ENCODE measurements at regions not wholly inside any gene's neighbourhood (a gene's known extent, or its start where the extent isn't known, plus 50 kb on each side); places are given as distances from the start of the nearest gene placed in this dataset.

DNA sequence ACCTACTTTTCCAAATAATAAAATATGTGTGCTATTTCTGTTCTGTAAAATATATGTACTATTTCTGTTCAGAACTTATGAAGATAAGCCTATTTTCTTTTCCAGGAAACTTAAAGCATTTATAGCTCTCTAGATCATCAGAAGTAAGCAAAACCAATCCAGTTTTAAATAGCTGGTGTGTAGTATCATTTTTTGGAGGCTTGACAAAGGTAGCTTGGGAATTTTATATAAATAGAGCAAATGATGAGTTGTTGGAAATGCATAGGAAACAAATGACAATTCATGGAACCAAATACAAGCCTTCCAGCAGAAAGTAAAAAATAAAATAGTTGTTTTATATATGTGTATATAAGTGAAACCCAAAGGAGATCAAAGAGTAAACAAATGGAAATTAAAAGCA, 1038.1 kb upstream of the ARRDC3 start:
- DNase-seq (ENCODE audit: extremely low read depth, low read depth) = no peak
- TF ChIP-seq, protein P1, sequence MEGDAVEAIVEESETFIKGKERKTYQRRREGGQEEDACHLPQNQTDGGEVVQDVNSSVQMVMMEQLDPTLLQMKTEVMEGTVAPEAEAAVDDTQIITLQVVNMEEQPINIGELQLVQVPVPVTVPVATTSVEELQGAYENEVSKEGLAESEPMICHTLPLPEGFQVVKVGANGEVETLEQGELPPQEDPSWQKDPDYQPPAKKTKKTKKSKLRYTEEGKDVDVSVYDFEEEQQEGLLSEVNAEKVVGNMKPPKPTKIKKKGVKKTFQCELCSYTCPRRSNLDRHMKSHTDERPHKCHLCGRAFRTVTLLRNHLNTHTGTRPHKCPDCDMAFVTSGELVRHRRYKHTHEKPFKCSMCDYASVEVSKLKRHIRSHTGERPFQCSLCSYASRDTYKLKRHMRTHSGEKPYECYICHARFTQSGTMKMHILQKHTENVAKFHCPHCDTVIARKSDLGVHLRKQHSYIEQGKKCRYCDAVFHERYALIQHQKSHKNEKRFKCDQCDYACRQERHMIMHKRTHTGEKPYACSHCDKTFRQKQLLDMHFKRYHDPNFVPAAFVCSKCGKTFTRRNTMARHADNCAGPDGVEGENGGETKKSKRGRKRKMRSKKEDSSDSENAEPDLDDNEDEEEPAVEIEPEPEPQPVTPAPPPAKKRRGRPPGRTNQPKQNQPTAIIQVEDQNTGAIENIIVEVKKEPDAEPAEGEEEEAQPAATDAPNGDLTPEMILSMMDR (IDR thresholded peaks at IDR 0.05; ENCODE audit: low read depth, low read length) = no peak

DNA sequence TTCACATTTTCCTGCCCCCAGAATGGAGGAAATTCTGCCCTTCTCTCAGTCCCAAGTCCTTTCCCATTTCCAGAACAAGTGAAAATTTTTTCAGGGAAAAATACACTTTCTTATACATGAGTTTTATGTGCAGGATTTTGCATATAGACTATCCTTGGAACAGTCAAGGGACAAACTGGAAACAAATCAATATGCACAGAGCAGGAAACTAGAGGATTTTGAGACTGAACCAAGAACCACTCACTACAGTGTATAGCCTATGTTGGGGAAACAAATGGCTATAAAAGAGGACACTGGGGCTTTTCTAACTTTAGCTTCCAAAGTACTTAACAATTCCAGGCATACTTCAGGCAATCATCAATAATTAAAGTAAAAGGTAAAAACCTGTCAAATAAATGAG, 1036.1 kb upstream of the ARRDC3 start:
- TF ChIP-seq, protein P1 (IDR thresholded peaks at IDR 0.05; ENCODE audit: low read depth, low read length) = no peak
- DNase-seq (ENCODE audit: extremely low read depth, low read depth) = no peak

DNA sequence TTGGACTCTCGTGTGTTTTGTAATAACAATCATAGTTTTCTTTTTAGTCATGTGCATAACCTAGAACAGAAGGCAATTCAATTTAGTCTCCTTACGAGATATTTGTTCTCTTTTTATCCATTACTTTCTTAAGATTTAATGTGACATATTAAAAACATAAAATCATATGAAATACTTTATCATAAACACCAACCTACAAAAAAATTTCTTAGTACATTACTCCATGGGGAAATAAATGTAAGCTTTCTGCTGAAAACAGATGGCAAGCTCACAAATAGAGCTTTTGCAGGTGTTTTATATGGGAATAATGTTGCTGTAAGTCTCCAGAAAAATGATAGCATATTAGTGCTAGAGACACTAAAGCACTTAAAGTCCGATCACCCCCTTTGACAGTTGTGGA, 1035.2 kb upstream of the ARRDC3 start:
- no peak for DNase-seq (ENCODE audit: extremely low read depth, low read depth)
- TF ChIP-seq, protein P1 (IDR thresholded peaks at IDR 0.05; ENCODE audit: low read depth, low read length) = no peak

DNA sequence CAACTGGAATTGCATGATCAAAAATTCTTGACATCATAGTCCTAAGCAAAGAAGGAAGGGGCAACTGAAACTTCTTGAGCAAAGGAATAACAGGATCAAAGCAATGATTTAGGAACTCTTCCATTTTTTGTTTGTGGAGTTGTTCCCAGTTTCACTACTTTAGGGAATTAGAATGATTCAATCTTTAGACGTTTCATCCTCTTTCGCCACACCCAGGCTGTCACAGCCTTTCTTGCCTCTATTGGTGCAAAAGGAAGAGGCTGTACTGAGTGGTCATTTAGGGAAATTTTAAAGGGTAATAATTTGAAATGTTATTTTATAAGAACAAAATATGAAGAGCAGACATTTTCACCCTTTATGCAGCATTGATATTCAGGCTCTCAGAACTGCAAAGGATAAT, 1026.0 kb upstream of the ARRDC3 start:
- no peak for DNase-seq (ENCODE audit: extremely low read depth, low read depth)

DNA sequence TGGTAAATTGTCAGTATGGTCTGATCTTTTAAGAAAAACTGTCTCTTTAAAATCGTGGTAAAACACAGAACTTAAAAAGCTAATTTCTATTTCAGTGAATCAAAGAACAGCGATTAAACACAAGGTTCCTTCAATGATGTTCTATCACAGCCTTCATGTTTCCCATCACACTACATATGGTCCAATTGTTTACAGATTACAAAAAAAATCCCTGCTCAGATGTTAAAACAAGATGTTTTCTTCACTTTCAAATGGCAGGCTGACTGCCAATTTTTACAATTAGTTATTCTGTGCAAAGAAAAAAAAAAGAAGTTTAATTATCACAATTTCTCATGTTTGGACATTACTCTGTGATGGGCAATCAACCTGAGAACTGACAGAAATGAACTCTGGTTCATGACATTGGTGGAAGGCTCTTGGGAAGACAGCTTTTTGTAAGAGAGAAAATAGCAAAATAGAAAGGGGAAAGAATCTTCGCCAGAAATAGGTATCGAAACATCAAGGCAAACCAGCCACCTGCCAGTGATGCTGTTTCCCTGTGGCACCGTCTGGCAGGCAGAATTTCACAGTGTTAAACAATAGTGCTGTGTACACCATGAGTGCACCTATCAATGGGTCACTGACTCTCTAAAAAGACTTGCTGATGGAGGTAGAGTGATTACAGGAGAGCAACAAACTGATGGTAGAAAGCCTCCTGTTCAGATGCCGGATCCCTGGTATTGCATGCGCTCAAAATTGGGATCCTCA, 1020.0 kb upstream of the ARRDC3 start:
- DNase-seq (ENCODE audit: extremely low read depth, low read depth) = no peak
- TF ChIP-seq, protein P1 (IDR thresholded peaks at IDR 0.05; ENCODE audit: low read depth, low read length) = no peak

More for the DNA sequence above, 1026.0 kb upstream of the ARRDC3 start:
- TF ChIP-seq, protein P1 (IDR thresholded peaks at IDR 0.05; ENCODE audit: low read depth, low read length) = no peak

DNA sequence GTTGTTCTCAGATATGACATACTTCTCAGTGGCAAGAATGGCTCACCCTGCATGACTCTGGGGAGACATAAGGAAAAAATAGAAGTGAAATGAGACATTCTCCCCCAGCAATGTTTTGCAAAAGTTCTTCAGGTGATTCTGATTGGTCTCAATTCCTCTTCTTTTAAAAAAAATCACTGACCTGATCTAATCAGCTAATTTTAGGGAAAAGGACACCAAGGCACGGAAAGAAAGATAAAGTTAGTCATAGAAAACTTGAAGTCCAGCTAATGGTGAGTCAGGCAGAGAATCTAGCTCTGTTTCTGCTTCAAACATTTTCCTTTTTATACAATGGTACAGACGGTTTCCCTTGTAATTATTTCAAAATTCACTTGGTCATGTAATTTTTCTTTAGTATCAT, 1018.9 kb upstream of the ARRDC3 start:
- DNase-seq (ENCODE audit: extremely low read depth, low read depth) = no peak
- TF ChIP-seq, protein P1 (IDR thresholded peaks at IDR 0.05; ENCODE audit: low read depth, low read length) = no peak

DNA sequence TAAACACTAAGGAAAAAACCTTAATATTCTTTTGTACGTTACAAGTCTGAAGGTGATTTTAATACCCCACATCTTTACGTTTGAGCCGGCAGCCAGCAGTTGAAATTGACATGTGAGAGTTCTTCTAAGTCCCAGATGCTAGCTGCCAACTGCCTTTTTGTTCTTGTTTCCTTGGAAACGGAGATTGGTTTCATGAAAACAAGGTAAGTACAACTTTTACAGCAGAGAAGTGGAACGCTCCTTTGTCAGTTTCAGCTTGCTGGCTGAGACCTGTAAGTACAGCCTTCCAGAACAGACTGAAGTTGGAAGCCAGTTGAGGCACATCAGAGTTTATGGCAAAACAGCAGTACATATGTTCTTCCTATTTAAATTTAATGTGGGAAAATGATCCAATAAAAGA, 1018.4 kb upstream of the ARRDC3 start:
- DNase-seq (ENCODE audit: extremely low read depth, low read depth) = no peak
- TF ChIP-seq, protein P1 (IDR thresholded peaks at IDR 0.05; ENCODE audit: low read depth, low read length) = no peak
